Activated CD4-positive, alpha-beta T cell treated with anti-CD3 and anti-CD28 coated beads, Interleukin-2, amount 10 ng/mL, durations not matched to agents 24 days and 14 days (primary cell): ENCODE measurements at regions not wholly inside any gene's neighbourhood (a gene's known extent, or its start where the extent isn't known, plus 50 kb on each side); places are given as distances from the start of the nearest gene placed in this dataset.

Experiments
- DNase-seq: peaks from one replicate; pipeline ENCODE4 v3.0.0; 2022
- H3K27ac Mint-ChIP-seq: one replicate; pipeline ENCODE4 v1.8.0; 2022; ENCODE audit warnings: mild to moderate bottlenecking, mixed read lengths
- H3K27me3 Mint-ChIP-seq: one replicate; pipeline ENCODE4 v1.8.0; 2022; ENCODE audit warnings: mixed read lengths
- H3K36me3 Mint-ChIP-seq: one replicate; pipeline ENCODE4 v1.8.0; 2022; ENCODE audit warnings: low read depth, mild to moderate bottlenecking, mixed read lengths
- H3K4me1 Mint-ChIP-seq: one replicate; pipeline ENCODE4 v1.8.0; 2021; ENCODE audit warnings: mixed read lengths
- H3K4me3 Mint-ChIP-seq: one replicate; pipeline ENCODE4 v1.8.0; 2022; ENCODE audit warnings: mild to moderate bottlenecking, moderate library complexity, mixed read lengths
- H3K9me3 Mint-ChIP-seq: one replicate; pipeline ENCODE4 v1.8.0; 2021; ENCODE audit warnings: mixed read lengths
- intact Hi-C: fragments of 100-400 bp; cut with micrococcal nuclease; formaldehyde crosslinking; loops from one replicate; pipeline ENCODE4 v1.15.1; 2023

DNA sequence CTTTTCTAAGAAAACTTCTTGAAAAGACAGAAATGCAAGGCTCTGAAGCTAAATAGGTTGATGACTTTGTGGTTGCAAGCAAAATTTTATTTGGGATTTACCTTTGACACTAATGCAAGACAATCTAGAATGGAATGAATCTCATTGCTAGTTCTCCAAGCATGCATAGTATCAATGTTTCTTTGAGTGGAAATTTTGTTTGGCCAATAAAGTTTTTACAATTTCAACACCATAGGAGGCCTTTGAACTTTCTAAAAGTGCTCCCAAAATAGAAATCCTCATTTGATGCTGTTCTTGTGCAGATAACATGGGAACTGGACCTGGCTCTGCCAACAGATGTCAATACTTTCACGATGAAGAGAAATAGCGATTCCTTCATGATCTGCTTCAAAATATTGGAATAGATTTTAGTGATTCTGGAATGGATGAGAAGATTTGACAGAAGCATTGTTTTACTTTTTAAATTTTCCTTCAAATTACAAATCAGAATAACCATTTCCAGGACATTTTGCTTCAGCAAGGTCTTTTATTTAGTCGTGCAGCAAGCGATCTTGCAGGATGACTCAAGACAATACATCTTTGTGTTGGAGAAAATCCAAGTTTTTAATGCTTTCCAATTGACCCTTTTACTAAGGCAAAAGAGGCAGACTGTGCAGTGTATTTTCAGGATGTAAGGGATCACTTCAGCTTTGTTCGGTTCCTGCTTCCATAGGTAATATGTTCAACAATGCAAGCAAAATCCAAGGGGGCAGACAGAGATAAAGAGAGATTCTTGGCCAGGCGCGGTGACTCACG lies 51.7 kb upstream of the OTUD4 start:
- Mint-ChIP-seq H3K9me3 (no peaks in the 10 kb centered on the region), H3K4me3 (no peak overlapping the region), H3K27me3 (peaks cover 11% of the 10 kb centered on the region), H3K27ac (no peak overlapping the region), H3K36me3 (no peaks in the 10 kb centered on the region), H3K4me1 (no peaks in the 10 kb centered on the region)
- intact Hi-C loops = loop anchor here (5.0 to 10.0 kb wide), 2 partner anchors 250 to 1057 kb away; partner anchors contain the start of gene SMAD1
- no peak for DNase-seq

DNA sequence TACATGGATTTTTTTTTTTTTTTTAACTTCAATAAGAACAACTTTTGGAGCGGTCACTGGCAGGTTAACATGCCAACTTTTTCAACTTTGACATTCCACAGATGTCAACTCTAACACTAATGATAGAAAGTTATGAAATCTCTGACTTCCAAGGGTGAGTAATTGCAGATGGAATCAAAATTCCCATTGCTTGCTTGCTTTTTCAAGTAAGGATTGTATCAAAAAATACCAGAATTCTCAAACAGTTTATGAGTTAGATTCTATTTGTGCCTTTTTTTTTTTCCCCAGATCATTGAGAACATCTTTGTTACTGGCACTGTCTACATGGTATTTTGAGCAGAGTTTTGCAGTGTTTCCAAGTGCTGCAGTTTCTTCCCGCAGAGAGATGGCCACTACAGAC lies 50.3 kb upstream of the OTUD4 start:
- Mint-ChIP-seq H3K9me3 (no peaks in the 10 kb centered on the region), H3K4me3 (no peak overlapping the region), H3K27ac (no peak overlapping the region), H3K27me3 (peaks cover 9% of the 10 kb centered on the region), H3K4me1 (no peaks in the 10 kb centered on the region), H3K36me3 (no peaks in the 10 kb centered on the region)
- DNase-seq = no peak
- intact Hi-C loops = loop anchor here (5.0 to 10.0 kb wide), 2 partner anchors 252 to 1056 kb away; partner anchors contain the start of gene SMAD1
